Neural cell (in vitro differentiated cells): ENCODE measurements at regions not wholly inside any gene's neighbourhood (a gene's known extent, or its start where the extent isn't known, plus 50 kb on each side); places are given as distances from the start of the nearest gene placed in this dataset.

Experiments
- CTCF ChIP-seq: fragments of 450-650 bp; IDR thresholded peaks from 2 replicates; pipeline ENCODE4 v1.5.1; 2014; ENCODE audit warnings: antibody characterized with exemption, mild to moderate bottlenecking, moderate library complexity; ENCODE audit not compliant: poor library complexity, severe bottlenecking
- EZH2 ChIP-seq: fragments of 200-600, 300-800 bp; shearing (Covaris generic), sonication (generic); IDR thresholded peaks from 2 replicates; pipeline ENCODE4 v1.6.1; 2014; ENCODE audit warnings: antibody characterized with exemption, low read length, borderline replicate concordance, mild to moderate bottlenecking; ENCODE audit not compliant: insufficient read depth, poor library complexity, severe bottlenecking
- MXI1 ChIP-seq: fragments of 450-650 bp; conservative IDR thresholded peaks from 2 replicates; pipeline ENCODE4 v1.6.1; 2014; ENCODE audit warnings: antibody characterized with exemption, mild to moderate bottlenecking; ENCODE audit not compliant: poor library complexity, severe bottlenecking

- TF ChIP-seq MXI1 (no peak), EZH2 (no peak), CTCF (no peak)
Observed at GRCh38 chr7:80278737-80279136, 144.1 kb downstream of the GNAI1 start.
